IMR-90 (cell line): ENCODE measurements at regions not wholly inside any gene's neighbourhood (a gene's known extent, or its start where the extent isn't known, plus 50 kb on each side); places are given as distances from the start of the nearest gene placed in this dataset.

ENCODE experiments used
- ATAC-seq: fragments of 200-7000 bp; cut with Tn5 transposase; 2 replicates; pipeline ENCODE4 v1.9.1; 2020; ENCODE audit warnings: low read depth, mild to moderate bottlenecking, moderate library complexity
- BruUV-seq: library from RNA; stranded (reverse); fragments of 400-500 nt; replicated peaks from 2 replicates; lab custom pipeline; 2021; lab: Mats Ljungman, UMichigan
- CTCF ChIA-PET: fragments of 300-600 bp; formaldehyde crosslinking; extraction: SDS; loops from one replicate; lab custom pipeline; 2021; ENCODE audit warnings: antibody characterized with exemption; lab: Yijun Ruan, JAX
- POLR2A ChIA-PET: fragments of 300-600 bp; sonication (Branson Sonifier 250); formaldehyde crosslinking; loops from one replicate; lab custom pipeline; 2022; ENCODE audit warnings: antibody characterized with exemption; ENCODE audit not compliant: unreplicated experiment; lab: Charles Lee
- DNase-seq: peaks from one replicate; pipeline ENCODE4 v3.0.0; 2013
- H2AFZ ChIP-seq: replicated peaks from 2 replicates; pipeline ENCODE3; 2013; ENCODE audit warnings: low read length, mild to moderate bottlenecking; ENCODE audit not compliant: poor library complexity
- H2AK5ac ChIP-seq: 2 replicates; pipeline ENCODE4 v1.6.1; 2013; ENCODE audit warnings: low read depth, low read length, inconsistent platforms
- H2AK9ac ChIP-seq: replicated peaks from 2 replicates; pipeline ENCODE3; 2013; ENCODE audit warnings: mild to moderate bottlenecking, low read depth, low read length, moderate library complexity; ENCODE audit not compliant: poor library complexity
- H2BK120ac ChIP-seq: 2 replicates; pipeline ENCODE4 v1.6.1; 2013; ENCODE audit warnings: low read depth, low read length, inconsistent platforms
- H2BK15ac ChIP-seq: 3 replicates; pipeline ENCODE4 v1.6.1; 2013; ENCODE audit warnings: low read depth, low read length, inconsistent platforms
- H2BK20ac ChIP-seq: 2 replicates; pipeline ENCODE4 v1.6.1; 2013; ENCODE audit warnings: low read depth, mild to moderate bottlenecking, inconsistent platforms, low read length, moderate library complexity
- H2BK5ac ChIP-seq: 2 replicates; pipeline ENCODE4 v1.6.1; 2013; ENCODE audit warnings: mild to moderate bottlenecking, low read depth, low read length, inconsistent platforms; ENCODE audit not compliant: poor library complexity, severe bottlenecking
- H3K14ac ChIP-seq: replicated peaks from 2 replicates; pipeline ENCODE4 v1.6.1; 2013; ENCODE audit warnings: low read depth, low read length, inconsistent platforms
- H3K18ac ChIP-seq: 2 replicates; pipeline ENCODE4 v1.6.1; 2013; ENCODE audit warnings: low read depth, low read length, control low read depth
- H3K23ac ChIP-seq: 2 replicates; pipeline ENCODE4 v1.6.1; 2013; ENCODE audit warnings: low read depth, low read length, inconsistent platforms
- H3K27ac ChIP-seq: 2 replicates; pipeline ENCODE4 v1.5.1; 2013; ENCODE audit warnings: mild to moderate bottlenecking, control low read depth, low read length; ENCODE audit not compliant: insufficient read depth
- H3K27me3 ChIP-seq: 2 replicates; pipeline ENCODE4 v1.6.1; 2013; ENCODE audit warnings: low read length; ENCODE audit not compliant: control insufficient read depth, insufficient read depth
- H3K36me3 ChIP-seq: 2 replicates; pipeline ENCODE4 v1.6.1; 2013; ENCODE audit warnings: low read length, mixed read lengths; ENCODE audit not compliant: control insufficient read depth, insufficient read depth
- H3K4ac ChIP-seq: 2 replicates; pipeline ENCODE4 v1.6.1; 2013; ENCODE audit warnings: low read depth, low read length, inconsistent platforms
- H3K4me1 ChIP-seq: 2 replicates; pipeline ENCODE4 v1.6.1; 2013; ENCODE audit warnings: low read length, mixed read lengths; ENCODE audit not compliant: control insufficient read depth, insufficient read depth
- H3K4me2 ChIP-seq: 2 replicates; pipeline ENCODE4 v1.6.1; 2013; ENCODE audit warnings: low read depth, mild to moderate bottlenecking, control low read depth, low read length, moderate library complexity
- H3K4me3 ChIP-seq: 2 replicates; pipeline ENCODE4 v1.5.1; 2013; ENCODE audit warnings: low read depth, mild to moderate bottlenecking, control low read depth, low read length, moderate library complexity; ENCODE audit not compliant: insufficient read depth
- H3K56ac ChIP-seq: 2 replicates; pipeline ENCODE4 v1.6.1; 2013; ENCODE audit warnings: low read length, inconsistent platforms; ENCODE audit not compliant: insufficient read depth; ENCODE audit errors: extremely low read depth
- H3K79me1 ChIP-seq, 2 experiments: 2 replicates each; pipeline ENCODE4 v1.6.1; 2013; ENCODE audit warnings: low read length in 2 of 2, inconsistent platforms in 1 of 2, low read depth in 1 of 2
- H3K9ac ChIP-seq: 2 replicates; pipeline ENCODE4 v1.6.1; 2013; ENCODE audit warnings: low read depth, low read length, control low read depth
- H3K9me1 ChIP-seq: 2 replicates; pipeline ENCODE4 v1.6.1; 2013; ENCODE audit warnings: low read length, inconsistent platforms; ENCODE audit not compliant: insufficient read depth
- H3K9me3 ChIP-seq: 2 replicates; pipeline ENCODE4 v1.6.1; 2013; ENCODE audit warnings: low read length; ENCODE audit not compliant: control insufficient read depth, insufficient read depth
- H4K20me1 ChIP-seq: 2 replicates; pipeline ENCODE4 v1.6.1; 2013; ENCODE audit warnings: low read length, inconsistent platforms; ENCODE audit not compliant: insufficient read depth
- H4K5ac ChIP-seq: 2 replicates; pipeline ENCODE4 v1.6.1; 2013; ENCODE audit warnings: mild to moderate bottlenecking, low read depth, low read length, control low read depth
- H4K8ac ChIP-seq, 2 experiments: 2 replicates each; pipeline ENCODE4 v1.6.1; 2013; ENCODE audit warnings: low read depth in 2 of 2, low read length in 2 of 2, control low read depth in 1 of 2, inconsistent platforms in 1 of 2
- H4K91ac ChIP-seq: 2 replicates; pipeline ENCODE4 v1.6.1; 2013; ENCODE audit warnings: low read depth, low read length, inconsistent platforms; ENCODE audit not compliant: insufficient read depth
- BHLHE40 ChIP-seq: fragments of 150-350 bp; IDR thresholded peaks from 2 replicates; pipeline ENCODE4 v1.6.1; 2016; ENCODE audit warnings: mild to moderate bottlenecking, low read depth, low read length
- CEBPB ChIP-seq: IDR thresholded peaks from 2 replicates; pipeline ENCODE4 v1.6.1; 2012; ENCODE audit warnings: low read depth, low read length, improper control_type of control experiment
- CHD1 ChIP-seq: IDR thresholded peaks from 2 replicates; pipeline ENCODE4 v1.6.1; 2012; ENCODE audit warnings: low read depth, low read length, improper control_type of control experiment
- FOS ChIP-seq: fragments of 150-350 bp; IDR thresholded peaks from 2 replicates; pipeline ENCODE4 v1.6.1; 2016; ENCODE audit warnings: low read depth, low read length
- MAFK ChIP-seq: IDR thresholded peaks from 2 replicates; pipeline ENCODE4 v1.6.1; 2012; ENCODE audit warnings: low read depth, low read length, improper control_type of control experiment
- MAZ ChIP-seq: IDR thresholded peaks from 2 replicates; pipeline ENCODE4 v1.6.1; 2012; ENCODE audit warnings: low read depth, mild to moderate bottlenecking, low read length, improper control_type of control experiment, moderate library complexity, borderline replicate concordance
- MXI1 ChIP-seq: IDR thresholded peaks from 2 replicates; pipeline ENCODE4 v1.6.1; 2012; ENCODE audit warnings: low read depth, mild to moderate bottlenecking, low read length, moderate library complexity, borderline replicate concordance
- NFE2L2 ChIP-seq: fragments of 150-350 bp; IDR thresholded peaks from 2 replicates; pipeline ENCODE4 v1.6.1; 2016; ENCODE audit warnings: low read depth, mild to moderate bottlenecking, low read length
- POLR2A ChIP-seq: IDR thresholded peaks from 2 replicates; pipeline ENCODE4 v1.6.1; 2012; ENCODE audit warnings: mild to moderate bottlenecking, low read depth, low read length
- RAD21 ChIP-seq: IDR thresholded peaks from 2 replicates; pipeline ENCODE4 v1.6.1; 2012; ENCODE audit warnings: low read length, improper control_type of control experiment
- RCOR1 ChIP-seq: IDR thresholded peaks from 2 replicates; pipeline ENCODE4 v1.6.1; 2012; ENCODE audit warnings: mild to moderate bottlenecking, low read length, improper control_type of control experiment; ENCODE audit not compliant: insufficient replicate concordance
- RFX5 ChIP-seq: IDR thresholded peaks from 2 replicates; pipeline ENCODE4 v1.8.0; 2012; ENCODE audit warnings: low read depth, mild to moderate bottlenecking, low read length, moderate library complexity
- SMC3 ChIP-seq: fragments of 150-350 bp; IDR thresholded peaks from 2 replicates; pipeline ENCODE4 v1.6.1; 2016; ENCODE audit warnings: low read depth, mild to moderate bottlenecking, antibody characterized with exemption, low read length, moderate library complexity
- WGBS, 2 experiments: methylation state at CpG; one replicate each; pipeline versions ENCODE4 v1.1.5 to v1.1.7; 2013; ENCODE audit warnings: missing lambda C conversion rate in 2 of 2; ENCODE audit not compliant: insufficient read length in 1 of 2; ENCODE audit errors: extremely low coverage in 2 of 2; 5-methylcytosine and 5-hydroxymethylcytosine counted together
- dilution Hi-C: fragments of 300-500 bp; cut with HindIII; formaldehyde crosslinking; loops from one replicate; pipeline ENCODE4 v1.14.3; 2018; ENCODE audit warnings: low sequenced_read_pairs; ENCODE audit not compliant: unreplicated experiment
- in situ Hi-C: fragments of 300-500 bp; cut with MboI; formaldehyde crosslinking; loops from 3 replicates; pipeline ENCODE4 v1.14.3; 2019; ENCODE audit warnings: low sequenced_read_pairs, inconsistent platforms, mixed read lengths
- intact Hi-C: fragments of 100-400 bp; cut with micrococcal nuclease; formaldehyde crosslinking; loops from 2 replicates; pipeline ENCODE4 v1.10.0; 2022
- TF ChIP-seq, protein P1 (sequence below): fragments of 150-350 bp; IDR thresholded peaks from 2 replicates; pipeline ENCODE4 v1.6.1; 2016; ENCODE audit warnings: low read depth, mild to moderate bottlenecking, low read length, moderate library complexity, borderline replicate concordance
- TF ChIP-seq, protein P2 (sequence below): conservative IDR thresholded peaks from 2 replicates; pipeline ENCODE4 v1.5.1; 2012; ENCODE audit warnings: mild to moderate bottlenecking, low read depth, low read length, improper control_type of control experiment
- TF ChIP-seq, protein P3 (sequence below): fragments of 150-350 bp; IDR thresholded peaks from 2 replicates; pipeline ENCODE4 v1.6.1; 2017; ENCODE audit warnings: mild to moderate bottlenecking, antibody characterized with exemption, low read length, low read depth

- DNase-seq (no peak), ATAC-seq (no peak)
- no peak overlapping the region for H3K4me2 ChIP-seq
- H4K5ac ChIP-seq: no peak overlapping the region
- peaks cover 2% of the 10 kb centered on the region for H3K27me3 ChIP-seq
- no peaks in the 10 kb centered on the region for H3K9me3 ChIP-seq
- intact Hi-C loops: no loop called here
- H3K4ac ChIP-seq: no peak overlapping the region
- dilution Hi-C loops: no loop called here
- H3K9ac ChIP-seq: no peak overlapping the region
- H3K23ac ChIP-seq: no peak overlapping the region
- BruUV-seq: no TSS peak
- H3K56ac ChIP-seq: no peak overlapping the region
- no peaks in the 10 kb centered on the region for H3K4me1 ChIP-seq
- no peak overlapping the region for H2BK15ac ChIP-seq
- no peak overlapping the region for H2AK9ac ChIP-seq
- H2AK5ac ChIP-seq: no peak overlapping the region
- H4K20me1 ChIP-seq: no peaks in the 10 kb centered on the region
- no peak overlapping the region for H2AFZ ChIP-seq
- ChIA-PET CTCF (interaction anchor here (0.6 to 1.0 kb wide), 3 partner anchors 9 to 22 kb away, joined by 3 to 6 read pairs (median 4); no protein-coding TSS in a partner anchor), POLR2A (no interaction called here)
- in situ Hi-C loops: no loop called here
- no peak overlapping the region for H2BK120ac ChIP-seq
- no peak overlapping the region for H3K27ac ChIP-seq
- no peak overlapping the region for H3K4me3 ChIP-seq
- TF ChIP-seq, protein P1, sequence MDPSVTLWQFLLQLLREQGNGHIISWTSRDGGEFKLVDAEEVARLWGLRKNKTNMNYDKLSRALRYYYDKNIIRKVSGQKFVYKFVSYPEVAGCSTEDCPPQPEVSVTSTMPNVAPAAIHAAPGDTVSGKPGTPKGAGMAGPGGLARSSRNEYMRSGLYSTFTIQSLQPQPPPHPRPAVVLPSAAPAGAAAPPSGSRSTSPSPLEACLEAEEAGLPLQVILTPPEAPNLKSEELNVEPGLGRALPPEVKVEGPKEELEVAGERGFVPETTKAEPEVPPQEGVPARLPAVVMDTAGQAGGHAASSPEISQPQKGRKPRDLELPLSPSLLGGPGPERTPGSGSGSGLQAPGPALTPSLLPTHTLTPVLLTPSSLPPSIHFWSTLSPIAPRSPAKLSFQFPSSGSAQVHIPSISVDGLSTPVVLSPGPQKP: no peak
- no peak for TF ChIP-seq MAZ
- no peak for TF ChIP-seq MXI1
- TF ChIP-seq RCOR1: no peak
- TF ChIP-seq CEBPB: no peak
- TF ChIP-seq RFX5: no peak
- no peak for TF ChIP-seq FOS
- TF ChIP-seq MAFK: no peak
- TF ChIP-seq RAD21: no peak
- TF ChIP-seq, protein P2, sequence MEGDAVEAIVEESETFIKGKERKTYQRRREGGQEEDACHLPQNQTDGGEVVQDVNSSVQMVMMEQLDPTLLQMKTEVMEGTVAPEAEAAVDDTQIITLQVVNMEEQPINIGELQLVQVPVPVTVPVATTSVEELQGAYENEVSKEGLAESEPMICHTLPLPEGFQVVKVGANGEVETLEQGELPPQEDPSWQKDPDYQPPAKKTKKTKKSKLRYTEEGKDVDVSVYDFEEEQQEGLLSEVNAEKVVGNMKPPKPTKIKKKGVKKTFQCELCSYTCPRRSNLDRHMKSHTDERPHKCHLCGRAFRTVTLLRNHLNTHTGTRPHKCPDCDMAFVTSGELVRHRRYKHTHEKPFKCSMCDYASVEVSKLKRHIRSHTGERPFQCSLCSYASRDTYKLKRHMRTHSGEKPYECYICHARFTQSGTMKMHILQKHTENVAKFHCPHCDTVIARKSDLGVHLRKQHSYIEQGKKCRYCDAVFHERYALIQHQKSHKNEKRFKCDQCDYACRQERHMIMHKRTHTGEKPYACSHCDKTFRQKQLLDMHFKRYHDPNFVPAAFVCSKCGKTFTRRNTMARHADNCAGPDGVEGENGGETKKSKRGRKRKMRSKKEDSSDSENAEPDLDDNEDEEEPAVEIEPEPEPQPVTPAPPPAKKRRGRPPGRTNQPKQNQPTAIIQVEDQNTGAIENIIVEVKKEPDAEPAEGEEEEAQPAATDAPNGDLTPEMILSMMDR: no peak
- TF ChIP-seq, protein P3, sequence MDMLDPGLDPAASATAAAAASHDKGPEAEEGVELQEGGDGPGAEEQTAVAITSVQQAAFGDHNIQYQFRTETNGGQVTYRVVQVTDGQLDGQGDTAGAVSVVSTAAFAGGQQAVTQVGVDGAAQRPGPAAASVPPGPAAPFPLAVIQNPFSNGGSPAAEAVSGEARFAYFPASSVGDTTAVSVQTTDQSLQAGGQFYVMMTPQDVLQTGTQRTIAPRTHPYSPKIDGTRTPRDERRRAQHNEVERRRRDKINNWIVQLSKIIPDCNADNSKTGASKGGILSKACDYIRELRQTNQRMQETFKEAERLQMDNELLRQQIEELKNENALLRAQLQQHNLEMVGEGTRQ: no peak
- no peak for TF ChIP-seq CHD1
- no peak for TF ChIP-seq POLR2A
- no peak for TF ChIP-seq SMC3
- TF ChIP-seq BHLHE40: no peak
- no peak for TF ChIP-seq NFE2L2
- H3K9me1 ChIP-seq: no peaks in the 10 kb centered on the region
- H3K18ac ChIP-seq: no peak overlapping the region
- H3K79me1 ChIP-seq: no peaks in the 10 kb centered on the region
- no peak overlapping the region for H2BK20ac ChIP-seq
- H3K14ac ChIP-seq: no peak overlapping the region
- no peak overlapping the region for H2BK5ac ChIP-seq
- no peak overlapping the region for H4K8ac ChIP-seq
- no peaks in the 10 kb centered on the region for H3K36me3 ChIP-seq
- no CpG with 5 or more reads among the region's 4 CpGs for WGBS, 2 experiments
- H4K91ac ChIP-seq: no peak overlapping the region
Observed at GRCh38 chr6:79431537-79431933, 105.7 kb downstream of the LCA5 start.
